Neural progenitor cell (in vitro differentiated cells): ENCODE measurements at regions not wholly inside any gene's neighbourhood (a gene's known extent, or its start where the extent isn't known, plus 50 kb on each side); places are given as distances from the start of the nearest gene placed in this dataset.
"Not testable (repeated sequence)": the region's sequence is repeated elsewhere in the genome, so short reads cannot be mapped to it uniquely, and the experiment has no call there.

Source experiments
- EZH2phosphoT487 ChIP-seq: fragments of 200-600 bp; sonication (generic); IDR thresholded peaks from 2 replicates; pipeline ENCODE4 v1.6.1; 2017; ENCODE audit warnings: antibody characterized with exemption
- TF ChIP-seq, protein P1 (sequence below): fragments of 200-600 bp; sonication (generic); IDR thresholded peaks from 2 replicates; pipeline ENCODE4 v1.5.1; 2017; ENCODE audit warnings: antibody characterized with exemption, mild to moderate bottlenecking

- TF ChIP-seq, protein P1, sequence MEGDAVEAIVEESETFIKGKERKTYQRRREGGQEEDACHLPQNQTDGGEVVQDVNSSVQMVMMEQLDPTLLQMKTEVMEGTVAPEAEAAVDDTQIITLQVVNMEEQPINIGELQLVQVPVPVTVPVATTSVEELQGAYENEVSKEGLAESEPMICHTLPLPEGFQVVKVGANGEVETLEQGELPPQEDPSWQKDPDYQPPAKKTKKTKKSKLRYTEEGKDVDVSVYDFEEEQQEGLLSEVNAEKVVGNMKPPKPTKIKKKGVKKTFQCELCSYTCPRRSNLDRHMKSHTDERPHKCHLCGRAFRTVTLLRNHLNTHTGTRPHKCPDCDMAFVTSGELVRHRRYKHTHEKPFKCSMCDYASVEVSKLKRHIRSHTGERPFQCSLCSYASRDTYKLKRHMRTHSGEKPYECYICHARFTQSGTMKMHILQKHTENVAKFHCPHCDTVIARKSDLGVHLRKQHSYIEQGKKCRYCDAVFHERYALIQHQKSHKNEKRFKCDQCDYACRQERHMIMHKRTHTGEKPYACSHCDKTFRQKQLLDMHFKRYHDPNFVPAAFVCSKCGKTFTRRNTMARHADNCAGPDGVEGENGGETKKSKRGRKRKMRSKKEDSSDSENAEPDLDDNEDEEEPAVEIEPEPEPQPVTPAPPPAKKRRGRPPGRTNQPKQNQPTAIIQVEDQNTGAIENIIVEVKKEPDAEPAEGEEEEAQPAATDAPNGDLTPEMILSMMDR = not testable (repeated sequence)
- not testable (repeated sequence) for TF ChIP-seq EZH2phosphoT487
Observed at GRCh38 chr22:11370311-11370710, 4157.7 kb upstream of the OR11H1 start.
